Embryonic facial prominence (tissue), 1 donor: ENCODE measurements at regions not wholly inside any gene's neighbourhood (a gene's known extent, or its start where the extent isn't known, plus 50 kb on each side); places are given as distances from the start of the nearest gene placed in this dataset.
"Not testable (repeated sequence)": the region's sequence is repeated elsewhere in the genome, so short reads cannot be mapped to it uniquely, and the experiment has no call there.

Source experiments
- DNase-seq: peaks from one replicate; pipeline ENCODE4 v3.0.0-alpha.2; 2016; ENCODE audit errors: extremely low spot score

- no peak for DNase-seq
These were observed 125.2 kb upstream of the THBS2 start for GRCh38 chr6:169378620-169379381.

GRCh38 chr6:169376458-169376857, 122.8 kb upstream of the THBS2 start:
- no peak for DNase-seq

- DNase-seq = no peak
These were observed 118.9 kb upstream of the THBS2 start for GRCh38 chr6:169372589-169372988.

- DNase-seq = peak; percentile 32
These were observed 117.9 kb upstream of the THBS2 start for GRCh38 chr6:169371344-169372127.

DNA sequence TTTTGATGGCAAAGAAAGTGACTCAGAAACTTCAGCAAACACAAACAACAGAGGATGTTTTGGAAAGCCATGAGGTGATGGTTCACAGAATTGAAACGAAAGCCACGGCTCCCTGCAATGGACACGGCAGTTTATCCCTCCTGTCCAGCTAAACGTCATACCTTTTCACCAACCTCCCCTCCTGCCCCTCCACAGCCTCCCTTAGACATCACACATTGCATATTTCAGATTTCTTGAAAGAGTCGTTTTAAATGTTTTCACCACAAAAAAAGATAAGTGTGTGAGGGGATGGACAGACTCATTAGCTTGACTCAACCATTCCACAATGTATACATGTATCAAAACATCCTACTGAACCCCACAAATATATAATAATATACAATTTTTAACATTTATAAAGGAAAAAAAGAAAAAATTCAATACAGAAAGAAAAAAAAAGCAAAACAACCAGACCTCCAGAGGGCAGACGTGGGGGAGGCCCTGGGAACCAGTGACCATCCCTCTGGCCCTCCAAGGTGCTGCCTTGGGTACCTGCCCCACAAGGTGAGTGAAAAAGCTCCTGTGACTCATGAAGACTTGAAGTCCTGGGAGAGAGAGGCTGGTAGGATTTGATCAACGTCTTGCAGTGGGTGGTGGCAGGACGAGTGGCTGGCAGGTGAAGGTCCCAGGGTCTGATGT, 117.2 kb upstream of the THBS2 start:
- no peak for DNase-seq

- DNase-seq = no peak
These were observed 116.4 kb upstream of the THBS2 start for GRCh38 chr6:169370054-169370453.

DNA sequence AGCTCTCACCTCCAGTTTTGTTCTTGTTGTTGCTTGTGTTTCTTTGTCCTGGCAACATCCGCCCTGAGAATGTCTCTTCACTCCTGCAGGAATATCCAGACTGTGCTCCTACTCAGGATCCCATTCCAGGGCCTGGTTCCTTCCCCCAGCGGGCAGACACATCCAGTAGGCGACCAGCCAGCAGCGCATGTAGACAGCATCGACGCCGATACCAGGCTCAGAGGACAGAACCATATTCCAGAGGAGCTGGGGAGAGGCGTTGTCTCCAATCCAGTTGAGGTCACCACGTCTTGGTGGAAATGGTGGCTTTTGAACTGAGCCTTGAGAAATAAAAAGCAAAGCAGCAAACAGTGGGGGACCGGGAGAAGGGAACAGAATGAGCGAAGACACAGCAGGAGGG, 114.6 kb upstream of the THBS2 start:
- DNase-seq = no peak

- no peak for DNase-seq
These were observed 113.9 kb upstream of the THBS2 start for GRCh38 chr6:169367507-169367906.

- DNase-seq = no peak
These were observed 112.7 kb upstream of the THBS2 start for GRCh38 chr6:169366258-169366901.

- DNase-seq = no peak
These were observed 112.1 kb upstream of the THBS2 start for GRCh38 chr6:169365567-169366257.

GRCh38 chr6:169363590-169363989, 109.9 kb upstream of the THBS2 start:
- no peak for DNase-seq

DNA sequence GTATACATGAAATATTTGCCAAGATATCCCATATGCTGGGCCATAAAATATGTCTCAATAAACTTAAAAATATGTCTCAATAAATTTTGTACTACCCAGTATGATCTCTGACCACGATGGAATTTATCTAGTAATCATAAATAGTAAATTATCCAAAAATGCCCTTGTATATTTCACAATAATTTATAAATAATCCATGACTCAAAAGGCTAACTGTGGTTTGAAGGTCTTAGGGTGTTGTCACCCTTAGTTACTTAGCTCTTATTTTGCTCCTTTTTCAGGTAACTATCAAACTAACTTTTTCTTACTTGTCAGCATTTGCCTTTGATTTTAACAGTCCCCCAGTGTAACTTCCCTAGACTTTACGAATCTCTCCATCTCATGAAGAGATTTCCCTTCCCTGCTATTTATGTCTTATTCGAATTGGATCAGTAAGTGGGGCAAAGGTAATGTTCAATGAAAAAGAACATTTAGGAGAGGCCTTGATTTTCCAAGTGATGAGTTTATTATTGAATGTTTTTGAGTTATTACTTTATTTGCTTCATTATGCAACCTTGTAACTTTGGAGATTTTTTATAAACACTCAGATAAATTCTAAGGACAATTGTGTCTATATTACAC, 109.0 kb upstream of the THBS2 start:
- no peak for DNase-seq

- DNase-seq = not testable (repeated sequence)
These were observed 101.4 kb upstream of the THBS2 start for GRCh38 chr6:169355001-169355400.

- no peak for DNase-seq
These were observed 91.5 kb upstream of the THBS2 start for GRCh38 chr6:169345146-169345545.

- no peak for DNase-seq
These were observed 91.1 kb upstream of the THBS2 start for GRCh38 chr6:169344750-169345065.

DNA sequence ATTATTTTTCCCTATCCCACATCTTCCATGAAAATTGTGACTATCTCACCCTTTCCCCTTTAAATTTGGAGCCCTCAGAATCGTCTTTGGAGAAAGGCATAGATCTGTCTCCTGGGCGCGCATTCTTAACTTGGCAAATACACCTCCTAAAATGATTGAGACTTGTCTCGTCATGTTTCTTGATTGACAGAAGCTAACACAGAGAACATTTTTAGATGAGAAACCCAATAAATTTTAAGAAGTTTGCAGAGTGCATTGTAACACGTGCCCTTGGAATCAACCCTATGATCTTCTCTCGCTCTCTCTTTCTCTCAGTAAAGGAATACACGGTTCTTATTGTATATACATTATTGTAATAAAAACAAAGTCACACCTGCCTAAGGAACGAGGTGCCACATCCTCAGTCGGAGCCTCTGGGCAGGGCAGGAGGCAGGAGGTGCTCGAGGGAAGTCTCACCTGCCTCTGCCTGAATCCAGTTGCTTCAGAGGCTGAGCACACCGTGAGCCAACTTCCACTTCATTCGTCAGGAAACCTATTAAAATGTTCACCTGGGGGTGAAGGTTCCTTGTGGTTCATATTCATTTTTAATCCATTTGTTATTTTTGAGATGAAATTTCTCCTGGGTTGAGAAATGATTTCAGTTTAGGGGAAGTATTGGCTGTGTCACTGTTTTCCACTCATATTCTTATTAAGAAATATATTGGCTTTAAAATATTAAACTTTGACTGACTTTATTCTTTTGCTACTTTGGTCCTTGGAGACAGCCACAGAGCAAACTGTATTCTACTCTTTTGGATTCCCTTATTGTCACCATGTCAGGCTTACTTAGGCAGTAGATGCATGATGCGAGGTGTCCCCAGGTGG, 90.5 kb upstream of the THBS2 start:
- no peak for DNase-seq

GRCh38 chr6:169342710-169343109, 89.1 kb upstream of the THBS2 start:
- no peak for DNase-seq

DNA sequence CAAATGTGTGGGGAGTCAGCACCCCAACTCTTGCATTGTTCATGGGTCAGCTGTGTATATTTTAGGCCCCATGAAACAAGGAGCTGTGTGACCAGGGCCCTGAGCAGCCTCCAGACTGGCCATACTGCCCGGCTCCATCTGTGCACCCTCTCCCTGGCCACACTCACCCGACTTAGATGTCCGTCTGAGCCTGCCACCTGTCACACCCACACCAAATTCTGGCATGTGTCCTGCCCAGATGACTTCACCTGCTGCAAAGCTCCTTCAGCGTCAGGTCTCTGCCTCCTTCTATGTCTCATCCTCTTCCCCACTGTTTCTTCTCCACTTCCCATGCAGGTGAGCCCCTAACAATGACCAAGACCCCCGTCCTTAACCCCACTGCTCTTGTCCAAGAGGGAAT, 88.1 kb upstream of the THBS2 start:
- DNase-seq = no peak

DNA sequence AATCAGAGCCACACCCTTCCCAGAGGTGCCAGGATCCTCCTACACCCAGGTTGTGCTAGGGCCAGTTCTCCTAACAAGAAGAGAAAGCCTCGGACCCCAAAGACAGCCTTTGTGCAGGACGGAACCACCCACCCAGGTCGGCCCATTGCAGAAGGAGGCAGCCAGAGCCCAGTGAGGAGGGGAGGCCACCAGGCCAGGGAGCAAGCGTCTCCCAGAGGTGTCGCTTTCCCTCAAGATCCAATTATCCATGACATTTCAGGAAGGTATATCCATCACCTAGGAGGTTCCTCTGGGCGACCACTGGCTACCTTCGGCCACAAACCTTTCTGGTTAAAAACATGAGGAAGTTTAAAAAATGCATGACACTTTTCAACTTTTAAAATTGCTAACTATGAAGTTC, 87.4 kb upstream of the THBS2 start:
- no peak for DNase-seq

DNA sequence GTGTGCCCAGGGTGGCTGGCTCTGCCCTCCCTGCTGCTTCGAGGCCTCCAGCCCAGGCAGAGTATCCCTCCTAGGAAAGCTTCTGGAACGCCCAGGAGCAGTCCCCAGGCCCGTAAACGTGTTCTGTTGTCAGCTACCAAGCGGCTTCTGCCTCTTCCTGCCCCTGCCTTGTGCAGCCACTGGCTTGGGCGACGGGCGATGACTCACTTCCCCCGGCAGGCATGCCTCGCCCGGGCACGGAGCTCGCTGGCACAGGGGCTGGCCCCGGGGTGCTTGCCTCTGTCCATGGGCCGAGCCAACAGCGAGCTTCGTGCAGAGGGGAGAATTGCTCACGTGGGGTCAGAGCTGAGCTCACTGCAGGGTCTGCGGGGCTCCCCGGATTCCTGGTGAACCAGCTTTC, 86.7 kb upstream of the THBS2 start:
- no peak for DNase-seq
